SU-DHL-6 (cell line): ENCODE measurements at regions not wholly inside any gene's neighbourhood (a gene's known extent, or its start where the extent isn't known, plus 50 kb on each side); places are given as distances from the start of the nearest gene placed in this dataset.

Experiments used
- CTCF ChIP-seq: fragments of 200-600 bp; sonication (generic); IDR thresholded peaks from one replicate; pipeline ENCODE4 v1.5.1; 2017; ENCODE audit warnings: antibody characterized with exemption, mild to moderate bottlenecking, low read length, moderate library complexity; ENCODE audit not compliant: insufficient read depth, poor library complexity, severe bottlenecking
- EZH2phosphoT487 ChIP-seq: fragments of 200-600 bp; sonication (generic), shearing (Covaris generic); conservative IDR thresholded peaks from 2 replicates; pipeline ENCODE4 v1.6.1; 2018; ENCODE audit warnings: mild to moderate bottlenecking, antibody characterized with exemption, low read length, moderate library complexity, mixed read lengths

- no peak for TF ChIP-seq CTCF
- no peak for TF ChIP-seq EZH2phosphoT487
Measured at GRCh38 chr1:229867726-229868125, 199.3 kb upstream of the GALNT2 start.
